Sigmoid colon (tissue), 3 donors: ENCODE measurements at regions not wholly inside any gene's neighbourhood (a gene's known extent, or its start where the extent isn't known, plus 50 kb on each side); places are given as distances from the start of the nearest gene placed in this dataset.

Experiments
- POLR2A ChIP-seq, 2 donors: fragments of 450-650 bp; IDR thresholded peaks; one replicate each; pipeline ENCODE4 v1.6.1; 2016; ENCODE audit warnings: antibody characterized with exemption in 2 of 2, mild to moderate bottlenecking in 2 of 2, moderate library complexity in 2 of 2
- TF ChIP-seq, protein P1 (sequence below), 4 experiments: fragments of 450-650 bp in 3 of 4; fragments of 200-600 bp in 1 of 4; IDR thresholded peaks; one replicate each; pipeline ENCODE4 v1.5.1; 2016 to 2019; ENCODE audit warnings: antibody characterized with exemption in 4 of 4, mild to moderate bottlenecking in 3 of 4, moderate library complexity in 2 of 4

DNA sequence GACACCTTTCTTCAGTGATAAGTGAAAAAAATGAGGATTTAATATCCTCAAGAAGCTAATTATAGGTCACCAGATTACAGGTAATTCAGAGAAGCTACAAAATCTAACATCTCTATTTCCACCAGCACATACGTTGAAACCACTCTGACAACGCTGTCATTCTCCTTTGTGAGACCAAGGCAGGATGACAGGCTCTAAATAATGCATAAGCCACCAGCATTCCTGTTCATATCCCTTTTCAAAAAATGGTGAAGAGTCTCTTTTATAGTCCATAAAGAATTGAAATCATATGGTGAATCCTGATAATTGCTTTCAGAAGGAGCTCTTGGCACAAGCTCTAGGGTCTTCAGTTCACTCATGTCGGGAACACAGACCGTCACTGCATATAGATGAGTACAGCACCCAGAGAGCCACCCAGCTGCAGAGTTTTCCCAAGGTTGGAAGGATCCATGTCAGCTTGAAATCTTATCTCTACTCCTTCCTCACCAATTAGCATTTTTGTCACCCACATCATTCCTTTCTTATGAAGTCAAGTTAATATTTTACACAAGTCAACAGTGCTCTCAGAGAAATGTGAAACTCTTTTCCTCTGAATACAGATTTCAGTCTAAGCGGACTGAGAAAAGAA is 431.4 kb downstream of the TBC1D4 start:
- TF ChIP-seq, protein P1, sequence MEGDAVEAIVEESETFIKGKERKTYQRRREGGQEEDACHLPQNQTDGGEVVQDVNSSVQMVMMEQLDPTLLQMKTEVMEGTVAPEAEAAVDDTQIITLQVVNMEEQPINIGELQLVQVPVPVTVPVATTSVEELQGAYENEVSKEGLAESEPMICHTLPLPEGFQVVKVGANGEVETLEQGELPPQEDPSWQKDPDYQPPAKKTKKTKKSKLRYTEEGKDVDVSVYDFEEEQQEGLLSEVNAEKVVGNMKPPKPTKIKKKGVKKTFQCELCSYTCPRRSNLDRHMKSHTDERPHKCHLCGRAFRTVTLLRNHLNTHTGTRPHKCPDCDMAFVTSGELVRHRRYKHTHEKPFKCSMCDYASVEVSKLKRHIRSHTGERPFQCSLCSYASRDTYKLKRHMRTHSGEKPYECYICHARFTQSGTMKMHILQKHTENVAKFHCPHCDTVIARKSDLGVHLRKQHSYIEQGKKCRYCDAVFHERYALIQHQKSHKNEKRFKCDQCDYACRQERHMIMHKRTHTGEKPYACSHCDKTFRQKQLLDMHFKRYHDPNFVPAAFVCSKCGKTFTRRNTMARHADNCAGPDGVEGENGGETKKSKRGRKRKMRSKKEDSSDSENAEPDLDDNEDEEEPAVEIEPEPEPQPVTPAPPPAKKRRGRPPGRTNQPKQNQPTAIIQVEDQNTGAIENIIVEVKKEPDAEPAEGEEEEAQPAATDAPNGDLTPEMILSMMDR (IDR thresholded peaks at IDR 0.05) = no peak
- no peak for TF ChIP-seq POLR2A (IDR thresholded peaks at IDR 0.05)
